ENCODE measurements at regions not wholly inside any gene's neighbourhood (a gene's known extent, or its start where the extent isn't known, plus 50 kb on each side); places are given as distances from the start of the nearest gene placed in this dataset.

- TF ChIP-seq CTCF (IDR thresholded peaks at IDR 0.05) (no peak), POLR2AphosphoS5 (IDR thresholded peaks at IDR 0.05; ENCODE audit: low read depth, low read length) (no peak), REST (IDR thresholded peaks at IDR 0.05; ENCODE audit: insufficient read depth in 1 of 2, low read depth in 2 of 2, low read length in 1 of 2) (no peak)
These were observed 145.1 kb upstream of the UFM1 start for GRCh38 chr13:38204556-38204955.
